ENCODE measurements at regions not wholly inside any gene's neighbourhood (a gene's known extent, or its start where the extent isn't known, plus 50 kb on each side); places are given as distances from the start of the nearest gene placed in this dataset.

- DNase-seq (ENCODE audit: low read depth): no peak
These were observed 63.3 kb upstream of the SLC30A5 start for GRCh38 chr5:69030358-69031062.

GRCh38 chr5:69032009-69032408 is 61.8 kb upstream of the SLC30A5 start:
- DNase-seq (ENCODE audit: low read depth): no peak

GRCh38 chr5:69033690-69034089 is 60.1 kb upstream of the SLC30A5 start:
- DNase-seq (ENCODE audit: low read depth): no peak

- DNase-seq (ENCODE audit: low read depth): no peak
These were observed 58.9 kb upstream of the SLC30A5 start for GRCh38 chr5:69034898-69035297.

- DNase-seq (ENCODE audit: low read depth): no peak
These were observed 58.1 kb upstream of the SLC30A5 start for GRCh38 chr5:69035665-69036064.

GRCh38 chr5:69038539-69038938 is 55.3 kb upstream of the SLC30A5 start:
- no peak for DNase-seq (ENCODE audit: low read depth)

GRCh38 chr5:69039829-69040228 is 54.0 kb upstream of the SLC30A5 start:
- no peak for DNase-seq (ENCODE audit: low read depth)

- no peak for DNase-seq (ENCODE audit: low read depth)
These were observed 51.3 kb upstream of the SLC30A5 start for GRCh38 chr5:69042500-69042899.

GRCh38 chr5:69042915-69043654 is 50.7 kb upstream of the SLC30A5 start:
- peak; percentile 72 for DNase-seq (ENCODE audit: low read depth)

GRCh38 chr5:69043655-69043996 is 50.2 kb upstream of the SLC30A5 start:
- DNase-seq (ENCODE audit: low read depth): no peak

All from stimulated activated CD4-positive, alpha-beta T cell treated with anti-CD3 and anti-CD28 coated beads, Interleukin-2, amount 100 ng/mL, for 4 hours (primary cell).